Type B pancreatic cell (in vitro differentiated cells): ENCODE measurements at regions not wholly inside any gene's neighbourhood (a gene's known extent, or its start where the extent isn't known, plus 50 kb on each side); places are given as distances from the start of the nearest gene placed in this dataset.

Experiments
- DNase-seq: peaks from one replicate; pipeline ENCODE4 v3.0.0; 2021; ENCODE audit warnings: mixed read lengths; ENCODE audit not compliant: unreplicated experiment; ENCODE audit errors: extremely low spot score
- H3K27ac Mint-ChIP-seq: 2 replicates; pipeline ENCODE4 v1.8.0; 2021; ENCODE audit warnings: mild to moderate bottlenecking, mixed read lengths
- H3K27me3 Mint-ChIP-seq: 2 replicates; pipeline ENCODE4 v1.8.0; 2021; ENCODE audit warnings: mixed read lengths
- H3K36me3 Mint-ChIP-seq: 2 replicates; pipeline ENCODE4 v1.8.0; 2021; ENCODE audit warnings: mixed read lengths
- H3K4me1 Mint-ChIP-seq: one replicate; pipeline ENCODE4 v1.8.0; 2021; ENCODE audit warnings: mixed read lengths; ENCODE audit not compliant: unreplicated experiment
- H3K4me3 Mint-ChIP-seq: 2 replicates; pipeline ENCODE4 v1.8.0; 2021; ENCODE audit warnings: mild to moderate bottlenecking, mixed read lengths
- H3K9me3 Mint-ChIP-seq: 2 replicates; pipeline ENCODE4 v1.8.0; 2021; ENCODE audit warnings: mixed read lengths
- TF ChIP-seq, protein P1 (sequence below): fragments of 200-600 bp; sonication (generic); conservative IDR thresholded peaks from 2 replicates; pipeline ENCODE4 v1.5.0; 2021; ENCODE audit warnings: antibody characterized with exemption, mild to moderate bottlenecking

DNA sequence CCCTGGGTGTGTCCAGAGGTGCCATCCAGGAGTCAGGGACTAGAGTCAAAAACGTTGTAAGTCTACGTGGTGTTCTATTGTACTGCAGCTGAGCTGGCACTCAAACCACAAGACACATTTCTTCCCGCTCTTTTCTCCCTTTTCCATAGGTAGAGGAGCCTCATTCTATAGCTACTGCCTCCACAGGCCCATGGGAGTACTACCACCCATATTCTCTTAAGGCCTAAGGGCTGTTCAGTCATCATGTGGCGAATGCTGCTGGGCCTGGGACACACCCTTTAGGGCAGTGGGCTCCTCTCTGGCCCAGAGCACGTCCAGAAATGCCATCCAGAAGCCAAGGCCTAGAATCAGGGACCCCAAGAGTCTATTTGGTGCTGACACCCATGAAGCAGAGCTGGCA lies 1271.7 kb downstream of the CNTNAP5 start:
- no peaks in the 10 kb centered on the region for H3K4me1 Mint-ChIP-seq
- H3K36me3 Mint-ChIP-seq: no peaks in the 10 kb centered on the region
- TF ChIP-seq, protein P1, sequence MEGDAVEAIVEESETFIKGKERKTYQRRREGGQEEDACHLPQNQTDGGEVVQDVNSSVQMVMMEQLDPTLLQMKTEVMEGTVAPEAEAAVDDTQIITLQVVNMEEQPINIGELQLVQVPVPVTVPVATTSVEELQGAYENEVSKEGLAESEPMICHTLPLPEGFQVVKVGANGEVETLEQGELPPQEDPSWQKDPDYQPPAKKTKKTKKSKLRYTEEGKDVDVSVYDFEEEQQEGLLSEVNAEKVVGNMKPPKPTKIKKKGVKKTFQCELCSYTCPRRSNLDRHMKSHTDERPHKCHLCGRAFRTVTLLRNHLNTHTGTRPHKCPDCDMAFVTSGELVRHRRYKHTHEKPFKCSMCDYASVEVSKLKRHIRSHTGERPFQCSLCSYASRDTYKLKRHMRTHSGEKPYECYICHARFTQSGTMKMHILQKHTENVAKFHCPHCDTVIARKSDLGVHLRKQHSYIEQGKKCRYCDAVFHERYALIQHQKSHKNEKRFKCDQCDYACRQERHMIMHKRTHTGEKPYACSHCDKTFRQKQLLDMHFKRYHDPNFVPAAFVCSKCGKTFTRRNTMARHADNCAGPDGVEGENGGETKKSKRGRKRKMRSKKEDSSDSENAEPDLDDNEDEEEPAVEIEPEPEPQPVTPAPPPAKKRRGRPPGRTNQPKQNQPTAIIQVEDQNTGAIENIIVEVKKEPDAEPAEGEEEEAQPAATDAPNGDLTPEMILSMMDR: peak; percentile 26
- H3K27me3 Mint-ChIP-seq: no peaks in the 10 kb centered on the region
- H3K27ac Mint-ChIP-seq: no peak overlapping the region
- DNase-seq: no peak
- H3K9me3 Mint-ChIP-seq: peaks cover 6% of the 10 kb centered on the region
- H3K4me3 Mint-ChIP-seq: no peak overlapping the region

GRCh38 chr2:125310657-125311364 lies 1285.7 kb downstream of the CNTNAP5 start:
- Mint-ChIP-seq H3K27ac (no peak overlapping the region), H3K4me1 (peaks cover 5% of the 10 kb centered on the region), H3K4me3 (no peak overlapping the region), H3K27me3 (no peaks in the 10 kb centered on the region), H3K9me3 (no peaks in the 10 kb centered on the region), H3K36me3 (no peaks in the 10 kb centered on the region)
- TF ChIP-seq, protein P1: no peak
- DNase-seq: no peak

DNA sequence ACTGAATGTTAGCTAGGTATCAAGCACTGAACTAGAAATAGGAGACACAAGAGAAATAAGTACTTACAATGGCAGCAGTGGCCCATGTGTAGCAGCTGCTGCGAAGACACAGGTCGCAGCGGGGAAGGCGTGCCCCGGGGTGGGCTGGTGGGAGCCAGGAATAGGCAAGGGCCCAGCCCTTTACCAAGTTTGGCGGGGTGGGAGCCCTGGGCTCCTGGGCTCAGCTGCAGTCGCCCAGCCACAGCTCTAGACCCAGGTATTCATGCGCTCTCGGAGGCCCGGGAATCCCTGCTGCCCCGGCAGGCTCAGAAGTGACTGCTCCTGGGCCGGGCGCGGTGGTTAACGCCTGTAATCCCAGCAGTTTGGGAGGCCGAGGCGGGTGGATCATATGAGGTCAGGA lies 1287.3 kb downstream of the CNTNAP5 start:
- Mint-ChIP-seq H3K27me3 (no peaks in the 10 kb centered on the region), H3K4me3 (no peak overlapping the region), H3K36me3 (no peaks in the 10 kb centered on the region), H3K4me1 (peaks cover 5% of the 10 kb centered on the region), H3K9me3 (no peaks in the 10 kb centered on the region), H3K27ac (no peak overlapping the region)
- DNase-seq: no peak
- TF ChIP-seq, protein P1: no peak

GRCh38 chr2:125313806-125314205 lies 1288.7 kb downstream of the CNTNAP5 start:
- no peaks in the 10 kb centered on the region for H3K9me3 Mint-ChIP-seq
- TF ChIP-seq, protein P1: no peak
- no peak overlapping the region for H3K27ac Mint-ChIP-seq
- H3K36me3 Mint-ChIP-seq: no peaks in the 10 kb centered on the region
- no peaks in the 10 kb centered on the region for H3K27me3 Mint-ChIP-seq
- H3K4me1 Mint-ChIP-seq: peaks cover 5% of the 10 kb centered on the region
- no peak for DNase-seq
- no peak overlapping the region for H3K4me3 Mint-ChIP-seq

- H3K4me3 Mint-ChIP-seq: no peak overlapping the region
- no peaks in the 10 kb centered on the region for H3K9me3 Mint-ChIP-seq
- no peaks in the 10 kb centered on the region for H3K36me3 Mint-ChIP-seq
- no peak overlapping the region for H3K27ac Mint-ChIP-seq
- DNase-seq: no peak
- no peaks in the 10 kb centered on the region for H3K27me3 Mint-ChIP-seq
- no peaks in the 10 kb centered on the region for H3K4me1 Mint-ChIP-seq
- TF ChIP-seq, protein P1: no peak
These were observed 1293.7 kb downstream of the CNTNAP5 start for GRCh38 chr2:125318740-125319139.
